ENCODE measurements at regions not wholly inside any gene's neighbourhood (a gene's known extent, or its start where the extent isn't known, plus 50 kb on each side); places are given as distances from the start of the nearest gene placed in this dataset.

- TF ChIP-seq CTCF (IDR thresholded peaks at IDR 0.05) = no peak
- no peak for DNase-seq
- intact Hi-C loops (cut with DNase I) = no loop called here
- Histone ChIP-seq H3K27me3 (ENCODE audit: insufficient read depth in 3 of 3, low read length in 2 of 3) (no peaks in the 10 kb centered on the region), H3K4me1 (no peaks in the 10 kb centered on the region), H3K36me3 (ENCODE audit: insufficient read depth in 1 of 2, low read depth in 1 of 2) (no peaks in the 10 kb centered on the region), H3K9me3 (no peaks in the 10 kb centered on the region), H3K27ac (no peak overlapping the region), H3K4me3 (no peak overlapping the region)
- 68 to 78% (median 70%) methylated on average over 7 of the region's 7 CpGs for WGBS, 3 donors
- ATAC-seq = no peak
These were observed 737.7 kb downstream of the TLE1 start for GRCh38 chr9:80951675-80952074.

GRCh38 chr9:80948876-80949275 is 740.5 kb downstream of the TLE1 start:
- 75 to 90% (median 83%) methylated on average over 4 of the region's 4 CpGs for WGBS, 3 donors
- Histone ChIP-seq H3K27me3 (ENCODE audit: insufficient read depth in 3 of 3, low read length in 2 of 3) (no peaks in the 10 kb centered on the region), H3K4me1 (no peaks in the 10 kb centered on the region), H3K27ac (no peak overlapping the region), H3K4me3 (no peak overlapping the region), H3K9me3 (no peaks in the 10 kb centered on the region), H3K36me3 (ENCODE audit: insufficient read depth in 1 of 2, low read depth in 1 of 2) (no peaks in the 10 kb centered on the region)
- no peak for TF ChIP-seq CTCF (IDR thresholded peaks at IDR 0.05)
- DNase-seq (no peak), ATAC-seq (no peak)
- intact Hi-C loops (cut with DNase I) = no loop called here

GRCh38 chr9:80948066-80948465 is 741.3 kb downstream of the TLE1 start:
- no peak for TF ChIP-seq CTCF (IDR thresholded peaks at IDR 0.05)

GRCh38 chr9:80946496-80947170 is 742.7 kb downstream of the TLE1 start:
- Histone ChIP-seq H3K4me1 (no peaks in the 10 kb centered on the region), H3K9me3 (no peaks in the 10 kb centered on the region), H3K27me3 (ENCODE audit: insufficient read depth in 3 of 3, low read length in 2 of 3) (no peaks in the 10 kb centered on the region), H3K36me3 (ENCODE audit: insufficient read depth in 1 of 2, low read depth in 1 of 2) (no peaks in the 10 kb centered on the region), H3K27ac (no peak overlapping the region), H3K4me3 (no peak overlapping the region)
- no peak for TF ChIP-seq CTCF (IDR thresholded peaks at IDR 0.05)
- intact Hi-C loops (cut with DNase I) = no loop called here
- WGBS, 3 donors = 31 to 46% (median 35%) methylated on average over 1 of the region's 1 CpG
- DNase-seq = no peak
- no peak for ATAC-seq

More at GRCh38 chr9:80948066-80948465, 741.3 kb downstream of the TLE1 start:
- Histone ChIP-seq H3K4me1 (no peaks in the 10 kb centered on the region), H3K36me3 (ENCODE audit: insufficient read depth in 1 of 2, low read depth in 1 of 2) (no peaks in the 10 kb centered on the region), H3K9me3 (no peaks in the 10 kb centered on the region), H3K27me3 (ENCODE audit: insufficient read depth in 3 of 3, low read length in 2 of 3) (no peaks in the 10 kb centered on the region), H3K27ac (no peak overlapping the region), H3K4me3 (no peak overlapping the region)
- no peak for DNase-seq
- WGBS, 3 donors = 61 to 83% (median 74%) methylated on average over 3 of the region's 3 CpGs
- intact Hi-C loops (cut with DNase I) = no loop called here
- no peak for ATAC-seq

- H3K27me3 ChIP-seq (ENCODE audit: insufficient read depth in 3 of 3, low read length in 2 of 3) = no peaks in the 10 kb centered on the region
- TF ChIP-seq CTCF (IDR thresholded peaks at IDR 0.05) = no peak
- WGBS, 3 donors = 56 to 70% (median 69%) methylated on average over 2 of the region's 2 CpGs
- H3K4me3 ChIP-seq = no peak overlapping the region
- H3K4me1 ChIP-seq = no peaks in the 10 kb centered on the region
- H3K27ac ChIP-seq = no peak overlapping the region
- H3K9me3 ChIP-seq = no peaks in the 10 kb centered on the region
- DNase-seq (no peak), ATAC-seq (no peak)
- intact Hi-C loops (cut with DNase I) = no loop called here
- H3K36me3 ChIP-seq (ENCODE audit: insufficient read depth in 1 of 2, low read depth in 1 of 2) = no peaks in the 10 kb centered on the region
These were observed 743.9 kb downstream of the TLE1 start for GRCh38 chr9:80945436-80945835.
